ENCODE measurements at regions not wholly inside any gene's neighbourhood (a gene's known extent, or its start where the extent isn't known, plus 50 kb on each side); places are given as distances from the start of the nearest gene placed in this dataset.

DNA sequence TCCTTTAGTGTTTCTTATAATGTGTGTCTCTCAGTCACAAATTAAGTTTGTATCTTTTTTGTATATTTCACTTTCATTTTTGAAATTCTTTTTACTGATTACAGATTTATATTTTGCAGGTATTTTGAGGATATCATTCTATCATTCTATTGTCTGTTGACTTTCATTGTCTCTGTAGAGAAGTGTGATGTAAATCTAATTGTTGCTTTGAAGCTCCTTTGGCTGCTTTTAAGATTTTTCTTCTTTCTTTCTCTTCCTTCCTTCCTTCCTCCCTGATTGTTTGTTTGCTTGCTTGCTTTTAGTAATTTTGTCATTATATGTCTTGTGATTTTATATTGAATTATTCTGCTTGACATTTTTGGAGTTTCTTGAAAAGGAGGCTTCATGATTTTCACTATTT is 75.3 kb upstream of the MAST4 start:
- TF ChIP-seq, protein P1, sequence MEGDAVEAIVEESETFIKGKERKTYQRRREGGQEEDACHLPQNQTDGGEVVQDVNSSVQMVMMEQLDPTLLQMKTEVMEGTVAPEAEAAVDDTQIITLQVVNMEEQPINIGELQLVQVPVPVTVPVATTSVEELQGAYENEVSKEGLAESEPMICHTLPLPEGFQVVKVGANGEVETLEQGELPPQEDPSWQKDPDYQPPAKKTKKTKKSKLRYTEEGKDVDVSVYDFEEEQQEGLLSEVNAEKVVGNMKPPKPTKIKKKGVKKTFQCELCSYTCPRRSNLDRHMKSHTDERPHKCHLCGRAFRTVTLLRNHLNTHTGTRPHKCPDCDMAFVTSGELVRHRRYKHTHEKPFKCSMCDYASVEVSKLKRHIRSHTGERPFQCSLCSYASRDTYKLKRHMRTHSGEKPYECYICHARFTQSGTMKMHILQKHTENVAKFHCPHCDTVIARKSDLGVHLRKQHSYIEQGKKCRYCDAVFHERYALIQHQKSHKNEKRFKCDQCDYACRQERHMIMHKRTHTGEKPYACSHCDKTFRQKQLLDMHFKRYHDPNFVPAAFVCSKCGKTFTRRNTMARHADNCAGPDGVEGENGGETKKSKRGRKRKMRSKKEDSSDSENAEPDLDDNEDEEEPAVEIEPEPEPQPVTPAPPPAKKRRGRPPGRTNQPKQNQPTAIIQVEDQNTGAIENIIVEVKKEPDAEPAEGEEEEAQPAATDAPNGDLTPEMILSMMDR (IDR thresholded peaks at IDR 0.05; ENCODE audit: low read depth, low read length, poor library complexity, severe bottlenecking) = no peak
- no peak for TF ChIP-seq EZH2phosphoT487 (IDR thresholded peaks at IDR 0.05; ENCODE audit: borderline replicate concordance, low read length)

Data from DOHH2 (cell line).